ENCODE measurements at regions not wholly inside any gene's neighbourhood (a gene's known extent, or its start where the extent isn't known, plus 50 kb on each side); places are given as distances from the start of the nearest gene placed in this dataset.

GRCh38 chr2:12331698-12332097, 385.0 kb upstream of the TRIB2 start:
- no peaks in the 10 kb centered on the region for H3K9me3 ChIP-seq
- peaks cover 0 to 7% of the 10 kb centered on the region in 2 donors for H3K4me1 ChIP-seq
- H3K27me3 ChIP-seq: no peaks in the 10 kb centered on the region
- TF ChIP-seq POLR2A (IDR thresholded peaks at IDR 0.05): no peak
- no peak for TF ChIP-seq CTCF (IDR thresholded peaks at IDR 0.05)
- H3K4me3 ChIP-seq (replicated peaks in 1 of 3): no peak overlapping the region
- H3K36me3 ChIP-seq: no peaks in the 10 kb centered on the region
- no peak overlapping the region for H3K27ac ChIP-seq
- WGBS, 2 donors: 94 to 96% methylated on average over 2 of the region's 2 CpGs
- intact Hi-C loops (cut with DNase I): no loop called here
- DNase-seq: no peak

GRCh38 chr2:12333293-12333692, 383.4 kb upstream of the TRIB2 start:
- TF ChIP-seq CTCF (IDR thresholded peaks at IDR 0.05) (no peak), POLR2A (IDR thresholded peaks at IDR 0.05) (no peak)
- DNase-seq: no peak
- 60 to 63% methylated on average over 2 of the region's 2 CpGs for WGBS, 2 donors
- no peak overlapping the region for H3K27ac ChIP-seq
- no peaks in the 10 kb centered on the region for H3K27me3 ChIP-seq
- no peaks in the 10 kb centered on the region for H3K9me3 ChIP-seq
- H3K4me3 ChIP-seq (replicated peaks in 1 of 3): no peak overlapping the region
- intact Hi-C loops (cut with DNase I): no loop called here
- H3K4me1 ChIP-seq: peaks cover 0 to 7% of the 10 kb centered on the region in 2 donors
- H3K36me3 ChIP-seq: no peaks in the 10 kb centered on the region

GRCh38 chr2:12334412-12334966, 382.2 kb upstream of the TRIB2 start:
- no peak overlapping the region for H3K27ac ChIP-seq
- 80 to 86% methylated on average over 11 of the region's 11 CpGs for WGBS, 2 donors
- peaks cover 0 to 9% of the 10 kb centered on the region in 2 donors for H3K4me1 ChIP-seq
- no peak overlapping the region for H3K4me3 ChIP-seq (replicated peaks in 1 of 3)
- no peaks in the 10 kb centered on the region for H3K9me3 ChIP-seq
- no peak for DNase-seq
- intact Hi-C loops (cut with DNase I): no loop called here
- no peaks in the 10 kb centered on the region for H3K36me3 ChIP-seq
- no peaks in the 10 kb centered on the region for H3K27me3 ChIP-seq
- TF ChIP-seq POLR2A (IDR thresholded peaks at IDR 0.05) (no peak), CTCF (IDR thresholded peaks at IDR 0.05) (no peak)

GRCh38 chr2:12335131-12335530, 381.6 kb upstream of the TRIB2 start:
- no peaks in the 10 kb centered on the region for H3K27me3 ChIP-seq
- intact Hi-C loops (cut with DNase I): no loop called here
- no peak overlapping the region for H3K27ac ChIP-seq
- H3K4me1 ChIP-seq: peaks cover 0 to 4% of the 10 kb centered on the region in 2 donors
- TF ChIP-seq CTCF (IDR thresholded peaks at IDR 0.05) (no peak), POLR2A (IDR thresholded peaks at IDR 0.05) (no peak)
- no peaks in the 10 kb centered on the region for H3K36me3 ChIP-seq
- no peaks in the 10 kb centered on the region for H3K9me3 ChIP-seq
- DNase-seq: no peak
- no peak overlapping the region for H3K4me3 ChIP-seq (replicated peaks in 1 of 3)
- WGBS, 2 donors: 75 to 77% methylated on average over 6 of the region's 6 CpGs

GRCh38 chr2:12335995-12336394, 380.7 kb upstream of the TRIB2 start:
- H3K4me3 ChIP-seq (replicated peaks in 1 of 3): no peak overlapping the region
- no peak overlapping the region for H3K27ac ChIP-seq
- whole genome bisulfite sequencing, 2 donors: 97 to 100% methylated on average over 2 of the region's 2 CpGs
- intact Hi-C loops (cut with DNase I): no loop called here
- TF ChIP-seq POLR2A (IDR thresholded peaks at IDR 0.05) (no peak), CTCF (IDR thresholded peaks at IDR 0.05) (no peak)
- peaks cover 0 to 3% of the 10 kb centered on the region in 2 donors for H3K4me1 ChIP-seq
- DNase-seq: no peak
- no peaks in the 10 kb centered on the region for H3K27me3 ChIP-seq
- no peaks in the 10 kb centered on the region for H3K9me3 ChIP-seq
- H3K36me3 ChIP-seq: no peaks in the 10 kb centered on the region
